ENCODE measurements at regions not wholly inside any gene's neighbourhood (a gene's known extent, or its start where the extent isn't known, plus 50 kb on each side); places are given as distances from the start of the nearest gene placed in this dataset.

GRCh38 chr9:2496169-2496568 lies 125.4 kb upstream of the VLDLR start:
- H3K9ac ChIP-seq (ENCODE audit: control insufficient read depth, insufficient read depth, low read length), result no peak overlapping the region
- RAD21 ChIA-PET (ENCODE audit: unreplicated experiment), result no interaction called here
- ATAC-seq, result no peak
- no peaks in the 10 kb centered on the region for H3K9me3 ChIP-seq (replicated peaks; ENCODE audit: control insufficient read depth, insufficient read depth, low read length)
- no peaks in the 10 kb centered on the region for H3K79me2 ChIP-seq (ENCODE audit: control insufficient read depth, insufficient read depth, low read length)
- CTCF ChIA-PET, result no interaction called here
- no peaks in the 10 kb centered on the region for H3K27me3 ChIP-seq (replicated peaks in 1 of 2; ENCODE audit: control insufficient read depth in 2 of 2, insufficient read depth in 2 of 2, low read length in 1 of 2)
- FAIRE-seq, result no peak
- H4K20me1 ChIP-seq (ENCODE audit: control insufficient read depth, insufficient read depth), result no peaks in the 10 kb centered on the region
- TF ChIP-seq NBN (IDR thresholded peaks at IDR 0.05) (no peak), BHLHE40 (IDR thresholded peaks at IDR 0.05; ENCODE audit: borderline replicate concordance in 1 of 2, low read depth in 2 of 2, low read length in 1 of 2) (no peak), ZZZ3 (IDR thresholded peaks at IDR 0.05; ENCODE audit: control insufficient read depth, insufficient read length, low read depth) (no peak), IRF3 (IDR thresholded peaks at IDR 0.05) (no peak), ZNF274 (IDR thresholded peaks at IDR 0.05; ENCODE audit: insufficient read depth, insufficient read length) (no peak), FOS (IDR thresholded peaks at IDR 0.05; ENCODE audit: borderline replicate concordance, extremely low read depth, insufficient read length) (no peak), ZNF217 (IDR thresholded peaks at IDR 0.05) (no peak), NFYA (IDR thresholded peaks at IDR 0.05; ENCODE audit: borderline replicate concordance, low read depth, low read length) (no peak), SMARCA5 (IDR thresholded peaks at IDR 0.05) (no peak), MYC (IDR thresholded peaks at IDR 0.05; ENCODE audit: insufficient read depth, insufficient read length, insufficient replicate concordance, low read length, severe bottlenecking) (no peak), RAD51 (IDR thresholded peaks at IDR 0.05) (no peak), RFX5 (IDR thresholded peaks at IDR 0.05; ENCODE audit: low read depth, low read length) (no peak), SIN3A (IDR thresholded peaks at IDR 0.05; ENCODE audit: low read depth, low read length) (no peak), PBX3 (IDR thresholded peaks at IDR 0.05; ENCODE audit: insufficient replicate concordance, low read depth, low read length) (no peak), SRF (IDR thresholded peaks at IDR 0.05; ENCODE audit: low read depth in 2 of 2, low read length in 2 of 2) (no peak), SREBF1 (IDR thresholded peaks at IDR 0.05; ENCODE audit: low read length) (no peak), HDGF (IDR thresholded peaks at IDR 0.05) (no peak), LARP7 (IDR thresholded peaks at IDR 0.05) (no peak)
- TF ChIP-seq, protein P1, sequence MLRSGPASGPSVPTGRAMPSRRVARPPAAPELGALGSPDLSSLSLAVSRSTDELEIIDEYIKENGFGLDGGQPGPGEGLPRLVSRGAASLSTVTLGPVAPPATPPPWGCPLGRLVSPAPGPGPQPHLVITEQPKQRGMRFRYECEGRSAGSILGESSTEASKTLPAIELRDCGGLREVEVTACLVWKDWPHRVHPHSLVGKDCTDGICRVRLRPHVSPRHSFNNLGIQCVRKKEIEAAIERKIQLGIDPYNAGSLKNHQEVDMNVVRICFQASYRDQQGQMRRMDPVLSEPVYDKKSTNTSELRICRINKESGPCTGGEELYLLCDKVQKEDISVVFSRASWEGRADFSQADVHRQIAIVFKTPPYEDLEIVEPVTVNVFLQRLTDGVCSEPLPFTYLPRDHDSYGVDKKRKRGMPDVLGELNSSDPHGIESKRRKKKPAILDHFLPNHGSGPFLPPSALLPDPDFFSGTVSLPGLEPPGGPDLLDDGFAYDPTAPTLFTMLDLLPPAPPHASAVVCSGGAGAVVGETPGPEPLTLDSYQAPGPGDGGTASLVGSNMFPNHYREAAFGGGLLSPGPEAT (IDR thresholded peaks at IDR 0.05; ENCODE audit: low read depth), result no peak
- TF ChIP-seq, protein P2, sequence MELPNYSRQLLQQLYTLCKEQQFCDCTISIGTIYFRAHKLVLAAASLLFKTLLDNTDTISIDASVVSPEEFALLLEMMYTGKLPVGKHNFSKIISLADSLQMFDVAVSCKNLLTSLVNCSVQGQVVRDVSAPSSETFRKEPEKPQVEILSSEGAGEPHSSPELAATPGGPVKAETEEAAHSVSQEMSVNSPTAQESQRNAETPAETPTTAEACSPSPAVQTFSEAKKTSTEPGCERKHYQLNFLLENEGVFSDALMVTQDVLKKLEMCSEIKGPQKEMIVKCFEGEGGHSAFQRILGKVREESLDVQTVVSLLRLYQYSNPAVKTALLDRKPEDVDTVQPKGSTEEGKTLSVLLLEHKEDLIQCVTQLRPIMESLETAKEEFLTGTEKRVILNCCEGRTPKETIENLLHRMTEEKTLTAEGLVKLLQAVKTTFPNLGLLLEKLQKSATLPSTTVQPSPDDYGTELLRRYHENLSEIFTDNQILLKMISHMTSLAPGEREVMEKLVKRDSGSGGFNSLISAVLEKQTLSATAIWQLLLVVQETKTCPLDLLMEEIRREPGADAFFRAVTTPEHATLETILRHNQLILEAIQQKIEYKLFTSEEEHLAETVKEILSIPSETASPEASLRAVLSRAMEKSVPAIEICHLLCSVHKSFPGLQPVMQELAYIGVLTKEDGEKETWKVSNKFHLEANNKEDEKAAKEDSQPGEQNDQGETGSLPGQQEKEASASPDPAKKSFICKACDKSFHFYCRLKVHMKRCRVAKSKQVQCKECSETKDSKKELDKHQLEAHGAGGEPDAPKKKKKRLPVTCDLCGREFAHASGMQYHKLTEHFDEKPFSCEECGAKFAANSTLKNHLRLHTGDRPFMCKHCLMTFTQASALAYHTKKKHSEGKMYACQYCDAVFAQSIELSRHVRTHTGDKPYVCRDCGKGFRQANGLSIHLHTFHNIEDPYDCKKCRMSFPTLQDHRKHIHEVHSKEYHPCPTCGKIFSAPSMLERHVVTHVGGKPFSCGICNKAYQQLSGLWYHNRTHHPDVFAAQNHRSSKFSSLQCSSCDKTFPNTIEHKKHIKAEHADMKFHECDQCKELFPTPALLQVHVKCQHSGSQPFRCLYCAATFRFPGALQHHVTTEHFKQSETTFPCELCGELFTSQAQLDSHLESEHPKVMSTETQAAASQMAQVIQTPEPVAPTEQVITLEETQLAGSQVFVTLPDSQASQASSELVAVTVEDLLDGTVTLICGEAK (IDR thresholded peaks at IDR 0.05; ENCODE audit: borderline replicate concordance), result no peak
- H2AFZ ChIP-seq (ENCODE audit: control insufficient read depth, low read depth, low read length), result no peak overlapping the region
- H3K4me2 ChIP-seq (ENCODE audit: control insufficient read depth, insufficient read depth), result no peak overlapping the region
- BruUV-seq (replicated peaks), result no TSS peak
- no peak overlapping the region for H3K4me3 ChIP-seq
- POLR2A ChIA-PET, result no interaction called here
- no peaks in the 10 kb centered on the region for H3K4me1 ChIP-seq (ENCODE audit: control insufficient read depth, insufficient read depth, low read length)
- no peaks in the 10 kb centered on the region for H3K36me3 ChIP-seq (ENCODE audit: control insufficient read depth in 2 of 2, insufficient read depth in 2 of 2, low read length in 1 of 2)
- in situ Hi-C loops (cut with MboI) (no loop called here), intact Hi-C loops (cut with micrococcal nuclease; ENCODE audit: unreplicated experiment) (no loop called here)
- 18% methylated on average over 5 of the region's 5 CpGs for WGBS (ENCODE audit: insufficient coverage, insufficient replicate concordance, low lambda C conversion rate, missing lambda C conversion rate)
- DNase-seq (ENCODE audit: low read depth, low spot score), result no peak
- SMC1A ChIA-PET (ENCODE audit: uncharacterized antibody, unreplicated experiment), result no interaction called here
- no peak overlapping the region for H3K27ac ChIP-seq (ENCODE audit: control insufficient read depth, insufficient read depth)
